GM12874 (cell line): ENCODE measurements at regions not wholly inside any gene's neighbourhood (a gene's known extent, or its start where the extent isn't known, plus 50 kb on each side); places are given as distances from the start of the nearest gene placed in this dataset.

Experiments used
- TF ChIP-seq, protein P1 (sequence below): IDR thresholded peaks from 2 replicates; pipeline ENCODE4 v1.5.1; 2011; ENCODE audit warnings: low read depth, mild to moderate bottlenecking, control low read depth, low read length, moderate library complexity; ENCODE audit not compliant: insufficient read depth

DNA sequence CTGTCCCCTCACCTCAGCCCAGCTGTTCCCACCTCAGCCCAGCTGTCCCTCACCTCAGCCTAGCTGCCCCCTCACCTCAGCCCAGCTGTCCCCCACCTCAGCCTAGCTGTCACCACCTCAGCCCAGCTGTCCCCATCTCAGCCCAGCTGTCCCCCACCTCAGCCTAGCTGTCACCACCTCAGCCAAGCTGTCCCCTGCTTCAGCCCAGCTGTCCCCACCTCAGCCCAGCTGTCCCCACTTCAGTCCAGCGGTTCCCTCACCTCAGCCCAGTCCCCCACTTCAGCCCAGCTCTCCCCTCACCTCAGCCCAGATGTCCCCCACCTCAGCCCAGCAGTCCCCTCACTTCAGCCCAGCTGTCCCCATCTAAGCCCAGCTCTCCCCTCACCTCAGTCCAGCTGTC, 88.4 kb upstream of the CSF3R start:
- TF ChIP-seq, protein P1, sequence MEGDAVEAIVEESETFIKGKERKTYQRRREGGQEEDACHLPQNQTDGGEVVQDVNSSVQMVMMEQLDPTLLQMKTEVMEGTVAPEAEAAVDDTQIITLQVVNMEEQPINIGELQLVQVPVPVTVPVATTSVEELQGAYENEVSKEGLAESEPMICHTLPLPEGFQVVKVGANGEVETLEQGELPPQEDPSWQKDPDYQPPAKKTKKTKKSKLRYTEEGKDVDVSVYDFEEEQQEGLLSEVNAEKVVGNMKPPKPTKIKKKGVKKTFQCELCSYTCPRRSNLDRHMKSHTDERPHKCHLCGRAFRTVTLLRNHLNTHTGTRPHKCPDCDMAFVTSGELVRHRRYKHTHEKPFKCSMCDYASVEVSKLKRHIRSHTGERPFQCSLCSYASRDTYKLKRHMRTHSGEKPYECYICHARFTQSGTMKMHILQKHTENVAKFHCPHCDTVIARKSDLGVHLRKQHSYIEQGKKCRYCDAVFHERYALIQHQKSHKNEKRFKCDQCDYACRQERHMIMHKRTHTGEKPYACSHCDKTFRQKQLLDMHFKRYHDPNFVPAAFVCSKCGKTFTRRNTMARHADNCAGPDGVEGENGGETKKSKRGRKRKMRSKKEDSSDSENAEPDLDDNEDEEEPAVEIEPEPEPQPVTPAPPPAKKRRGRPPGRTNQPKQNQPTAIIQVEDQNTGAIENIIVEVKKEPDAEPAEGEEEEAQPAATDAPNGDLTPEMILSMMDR = no peak

DNA sequence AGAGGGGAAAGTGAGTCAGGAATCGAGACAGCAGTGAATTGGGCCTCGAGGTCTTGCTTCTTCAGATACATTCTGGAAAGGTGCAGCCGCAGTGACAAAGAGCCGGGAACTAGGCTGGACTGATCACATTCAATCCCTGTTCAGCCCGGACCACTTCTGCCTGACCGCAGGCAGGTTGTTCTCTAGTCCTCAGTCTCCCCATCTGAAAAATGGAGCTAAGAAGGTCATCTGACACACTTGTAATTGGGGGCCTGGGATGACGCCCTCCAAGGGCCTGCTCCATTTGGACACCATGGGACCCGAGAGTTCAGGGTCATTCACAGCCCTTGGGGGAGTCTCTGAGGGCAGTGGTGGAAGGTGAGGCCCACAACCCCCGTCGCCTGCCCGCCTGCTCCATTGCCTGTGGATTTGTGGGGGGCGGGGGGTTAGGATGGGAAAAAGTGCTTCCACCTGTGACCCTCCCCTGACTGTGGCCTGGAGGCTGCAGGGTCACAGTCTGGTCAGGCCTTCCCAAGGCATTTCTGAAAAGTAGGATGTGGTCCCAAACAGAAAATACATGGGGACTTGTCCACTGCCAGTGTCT, 87.9 kb upstream of the CSF3R start:
- TF ChIP-seq, protein P1 = no peak

DNA sequence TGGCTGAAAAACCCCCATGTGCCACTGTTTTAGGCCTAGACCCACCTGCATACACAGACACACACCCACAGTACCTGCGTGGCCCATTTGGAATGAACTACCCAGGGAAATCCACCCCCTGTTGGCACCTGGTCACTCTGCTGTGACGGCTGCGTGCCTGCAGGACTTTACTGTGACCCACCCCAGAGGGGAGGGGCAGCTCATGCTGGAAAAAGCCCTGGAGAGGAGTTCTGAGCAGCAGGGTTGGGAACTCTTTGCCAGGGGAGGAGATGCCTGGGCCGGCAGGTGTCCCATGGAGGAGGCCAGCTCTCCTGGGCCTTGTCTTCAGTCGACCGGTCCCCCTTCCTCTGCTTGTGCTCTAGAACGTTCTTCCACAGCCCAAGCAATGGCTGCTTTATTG, 87.3 kb upstream of the CSF3R start:
- TF ChIP-seq, protein P1 = no peak

DNA sequence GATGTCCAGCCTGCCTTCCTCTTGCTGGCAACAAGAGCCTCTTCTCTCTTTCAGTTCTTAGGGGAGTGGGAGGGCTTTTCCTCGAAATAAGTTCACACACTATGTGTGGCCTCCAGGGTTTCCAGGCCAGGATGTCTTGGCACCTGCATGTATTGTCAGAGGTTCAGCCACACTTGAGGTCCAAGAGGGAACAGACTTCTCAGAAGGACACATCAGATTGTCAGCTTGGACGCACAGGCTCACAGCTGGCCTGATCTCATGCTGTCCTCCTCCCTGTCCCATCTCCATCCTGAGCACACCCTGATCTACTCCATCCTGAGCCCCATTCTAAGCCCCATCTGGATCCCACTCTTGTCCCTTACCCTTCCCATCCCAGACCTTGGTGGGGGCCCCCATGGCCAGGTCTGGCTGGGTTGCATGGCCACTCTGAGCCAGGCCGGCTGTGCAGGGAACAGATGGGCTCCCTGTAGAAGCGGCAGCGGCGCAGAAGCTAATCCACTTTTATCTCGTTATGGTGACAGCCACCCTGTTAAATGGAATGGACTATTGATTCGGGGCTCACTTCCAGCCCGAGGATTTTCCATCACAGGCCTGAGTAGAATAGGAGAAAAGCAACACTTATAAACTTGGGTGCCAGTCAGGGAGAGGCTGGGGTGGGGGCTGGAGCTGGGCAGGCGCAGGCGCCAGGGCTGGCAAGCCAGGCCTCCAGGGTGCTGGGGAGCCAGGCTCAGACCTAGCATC, 85.1 kb upstream of the CSF3R start:
- TF ChIP-seq, protein P1 = no peak

DNA sequence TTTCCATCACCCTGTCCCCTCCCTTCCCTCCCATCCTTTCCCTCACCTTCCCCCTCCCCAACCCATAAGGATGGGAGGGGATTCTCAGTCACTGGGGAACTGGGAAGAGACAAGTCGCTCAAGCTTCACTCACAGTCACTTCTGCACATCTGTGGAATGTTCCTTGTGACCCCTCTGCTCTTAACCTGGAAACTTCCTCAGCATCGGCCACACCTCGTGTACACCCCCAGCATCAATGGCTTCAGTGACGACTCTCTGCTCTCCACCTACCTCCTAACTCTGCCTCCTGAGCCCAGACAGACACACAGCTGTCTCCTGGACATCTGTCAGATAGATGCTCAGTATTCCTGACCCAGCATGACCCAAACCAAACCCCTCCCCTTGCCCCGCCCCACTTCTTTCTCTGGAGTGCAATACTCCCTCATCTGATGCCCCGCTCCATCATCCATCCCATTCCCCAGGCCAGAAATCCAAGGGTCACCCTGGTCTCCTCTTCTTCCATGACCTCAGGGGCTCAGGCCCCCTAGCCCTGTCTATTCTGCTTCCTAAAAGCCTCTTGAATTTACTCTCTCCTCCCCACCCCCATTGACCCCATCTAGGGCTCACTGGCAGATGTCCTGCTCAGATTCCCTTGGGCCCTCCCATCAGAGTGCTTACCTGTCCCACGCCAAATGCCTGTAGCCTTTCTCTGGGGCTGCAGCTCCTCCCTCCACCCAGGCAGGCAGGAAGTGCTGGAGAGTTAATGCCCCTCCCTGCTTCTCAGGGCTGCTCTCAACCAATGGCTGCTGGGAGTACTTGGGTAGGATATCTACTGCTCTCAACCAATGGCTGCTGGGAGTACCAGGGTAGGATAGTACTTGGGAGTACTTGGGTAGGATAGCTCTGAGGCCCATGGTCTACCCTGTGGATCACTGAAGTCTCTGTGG, 83.1 kb upstream of the CSF3R start:
- TF ChIP-seq, protein P1 = no peak

DNA sequence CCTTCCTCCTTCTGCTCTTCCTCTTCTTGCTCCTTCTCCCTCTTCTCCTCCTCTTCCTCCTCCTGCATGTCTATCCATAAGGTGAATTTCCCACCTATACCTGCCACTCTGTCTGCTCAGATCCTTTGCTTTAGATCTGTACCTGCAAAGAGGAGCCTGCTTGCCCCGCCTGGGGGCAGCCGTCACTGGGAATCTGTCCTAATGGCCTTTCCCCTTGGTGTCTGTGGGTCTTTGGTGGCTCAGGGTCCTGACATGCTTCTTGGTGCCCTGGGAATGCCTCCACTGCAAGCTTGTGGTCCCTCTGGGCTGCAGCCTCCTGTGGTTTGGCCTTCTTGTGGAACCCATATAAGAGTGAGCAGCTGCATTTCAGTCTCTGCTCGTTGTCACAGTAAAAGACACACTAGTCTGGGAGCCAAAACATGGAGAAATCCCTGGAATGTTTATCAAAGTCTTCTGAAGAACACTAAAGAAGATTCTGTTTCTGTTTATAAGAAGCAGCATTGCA, 79.5 kb upstream of the CSF3R start:
- TF ChIP-seq, protein P1 = no peak

DNA sequence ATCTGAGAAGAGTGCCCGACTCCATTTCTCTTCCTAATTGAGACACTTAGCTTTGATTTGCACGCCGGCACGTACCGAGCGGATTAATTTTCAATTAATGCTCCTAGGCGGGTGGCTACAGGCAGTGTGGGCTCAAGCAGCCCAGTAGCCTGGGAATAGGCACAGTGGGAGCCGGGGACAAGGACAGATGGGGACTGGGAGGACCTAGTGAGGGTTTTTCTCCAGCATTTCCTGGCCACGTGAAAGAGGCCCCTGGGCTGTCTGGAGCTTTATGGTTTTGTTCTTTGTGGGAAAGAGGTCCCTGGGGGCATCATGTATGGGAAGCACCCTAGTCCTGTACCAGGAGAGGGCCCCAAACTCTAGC, 78.6 kb upstream of the CSF3R start:
- TF ChIP-seq, protein P1 = no peak
